ENCODE measurements at regions not wholly inside any gene's neighbourhood (a gene's known extent, or its start where the extent isn't known, plus 50 kb on each side); places are given as distances from the start of the nearest gene placed in this dataset.
"Not testable (repeated sequence)": the region's sequence is repeated elsewhere in the genome, so short reads cannot be mapped to it uniquely, and the experiment has no call there.

GRCh38 chr6:155748778-155749177 is 293.1 kb upstream of the NOX3 start:
- not testable (repeated sequence) for TF ChIP-seq CTCF, POLR2A (IDR thresholded peaks at IDR 0.05)
